Erythroblast (primary cell): ENCODE measurements at regions not wholly inside any gene's neighbourhood (a gene's known extent, or its start where the extent isn't known, plus 50 kb on each side); places are given as distances from the start of the nearest gene placed in this dataset.

Experiments
- GATA1 ChIP-seq: IDR thresholded peaks from 2 replicates; pipeline ENCODE4 v1.6.1; 2011; ENCODE audit warnings: low read depth, mild to moderate bottlenecking, control low read depth, low read length, moderate library complexity
- POLR2A ChIP-seq: IDR thresholded peaks from 2 replicates; pipeline ENCODE4 v1.6.1; 2011; ENCODE audit warnings: mild to moderate bottlenecking, low read length

DNA sequence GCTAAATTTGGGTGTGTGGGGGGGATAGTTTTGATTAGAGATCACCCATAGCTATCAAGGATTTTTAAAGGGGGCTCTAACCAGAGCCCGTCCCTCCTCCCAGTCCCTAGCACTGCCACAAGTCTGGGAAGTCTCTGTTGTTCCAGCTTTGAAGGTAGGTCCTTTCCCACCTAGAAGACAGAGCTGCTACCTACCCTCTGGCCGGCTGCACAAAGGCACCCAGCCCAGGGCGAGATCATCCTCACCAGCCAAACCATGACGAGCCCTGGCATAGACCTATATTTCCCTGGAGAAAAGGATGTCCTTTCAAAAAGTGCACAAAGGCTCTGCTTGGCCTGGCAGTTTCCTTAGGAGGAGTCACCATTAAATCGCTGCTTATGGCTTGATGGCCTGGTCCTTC is 147.8 kb downstream of the CYP26A1 start:
- TF ChIP-seq POLR2A (no peak), GATA1 (no peak)
